Neuronal stem cell (in vitro differentiated cells): ENCODE measurements at regions not wholly inside any gene's neighbourhood (a gene's known extent, or its start where the extent isn't known, plus 50 kb on each side); places are given as distances from the start of the nearest gene placed in this dataset.

ENCODE experiments used
- DNase-seq: peaks from one replicate; pipeline ENCODE4 v3.0.0-alpha.2; 2013; ENCODE audit warnings: low spot score
- H2AFZ ChIP-seq: one replicate; pipeline ENCODE4 v1.6.1; 2013; ENCODE audit warnings: mild to moderate bottlenecking, low read length, inconsistent platforms
- H2AK5ac ChIP-seq: 2 replicates; pipeline ENCODE4 v1.6.1; 2013; ENCODE audit warnings: low read depth, mild to moderate bottlenecking, inconsistent platforms, low read length, moderate library complexity, mixed read lengths
- H2BK120ac ChIP-seq: 2 replicates; pipeline ENCODE4 v1.6.1; 2013; ENCODE audit warnings: low read depth, mild to moderate bottlenecking, inconsistent platforms, low read length, moderate library complexity, mixed read lengths
- H2BK12ac ChIP-seq: one replicate; pipeline ENCODE4 v1.6.1; 2013; ENCODE audit warnings: low read length, inconsistent platforms
- H2BK15ac ChIP-seq: 2 replicates; pipeline ENCODE4 v1.6.1; 2013; ENCODE audit warnings: mild to moderate bottlenecking, low read length, inconsistent platforms, mixed read lengths
- H2BK5ac ChIP-seq: one replicate; pipeline ENCODE4 v1.6.1; 2013; ENCODE audit warnings: inconsistent platforms, mild to moderate bottlenecking, low read length, moderate library complexity
- H3K14ac ChIP-seq: one replicate; pipeline ENCODE4 v1.6.1; 2013; ENCODE audit warnings: low read length, inconsistent platforms
- H3K18ac ChIP-seq: 2 replicates; pipeline ENCODE4 v1.6.1; 2013; ENCODE audit warnings: low read length, inconsistent platforms
- H3K23ac ChIP-seq: 2 replicates; pipeline ENCODE4 v1.6.1; 2013; ENCODE audit warnings: low read depth, mild to moderate bottlenecking, mixed read lengths, low read length, inconsistent platforms; ENCODE audit not compliant: poor library complexity
- H3K27ac ChIP-seq: replicated peaks from 3 replicates; pipeline ENCODE4 v1.5.1; 2013; ENCODE audit warnings: low read length, inconsistent platforms
- H3K27me3 ChIP-seq, 3 experiments: 2 replicates each; pipeline ENCODE4 v1.6.1; 2013; ENCODE audit warnings: low read length in 3 of 3, mild to moderate bottlenecking in 2 of 3, inconsistent platforms in 1 of 3, low read depth in 1 of 3, mixed read lengths in 1 of 3, moderate library complexity in 1 of 3; ENCODE audit not compliant: control insufficient read depth in 3 of 3, insufficient read depth in 3 of 3
- H3K36me3 ChIP-seq, 2 donors: replicated peaks in 1 of 2; 2 replicates each; pipeline ENCODE4 v1.6.1; 2013; ENCODE audit warnings: low read length in 2 of 2; ENCODE audit not compliant: control insufficient read depth in 2 of 2, insufficient read depth in 2 of 2
- H3K4ac ChIP-seq: 2 replicates; pipeline ENCODE4 v1.6.1; 2013; ENCODE audit warnings: inconsistent platforms, mild to moderate bottlenecking, low read length, moderate library complexity
- H3K4me1 ChIP-seq, 2 donors: 1 replicate in 1 of 2; 2 replicates in 1 of 2; pipeline ENCODE4 v1.6.1; 2013; ENCODE audit warnings: low read length in 2 of 2, low read depth in 1 of 2; ENCODE audit not compliant: control insufficient read depth in 2 of 2, insufficient read depth in 1 of 2
- H3K4me2 ChIP-seq: one replicate; pipeline ENCODE4 v1.6.1; 2013; ENCODE audit warnings: mild to moderate bottlenecking, low read length, inconsistent platforms; ENCODE audit not compliant: insufficient read depth, poor library complexity, severe bottlenecking
- H3K4me3 ChIP-seq, 2 donors: 2 replicates each; pipeline ENCODE4 v1.5.1; 2013; ENCODE audit warnings: low read length in 2 of 2, mild to moderate bottlenecking in 2 of 2, inconsistent platforms in 1 of 2, moderate library complexity in 1 of 2
- H3K79me1 ChIP-seq: one replicate; pipeline ENCODE4 v1.6.1; 2013; ENCODE audit warnings: low read depth, mild to moderate bottlenecking, inconsistent platforms, low read length, moderate library complexity
- H3K9ac ChIP-seq: one replicate; pipeline ENCODE4 v1.6.1; 2013; ENCODE audit warnings: mild to moderate bottlenecking, low read depth, low read length, inconsistent platforms; ENCODE audit not compliant: poor library complexity
- H3K9me3 ChIP-seq, 2 donors: replicated peaks in 1 of 2; 2 replicates each; pipeline versions ENCODE3 to v1.6.1; 2013; ENCODE audit warnings: low read length in 2 of 2, mild to moderate bottlenecking in 2 of 2, inconsistent platforms in 1 of 2, low read depth in 1 of 2, mixed read lengths in 1 of 2, moderate library complexity in 1 of 2; ENCODE audit not compliant: control insufficient read depth in 2 of 2, insufficient read depth in 1 of 2
- H4K8ac ChIP-seq: one replicate; pipeline ENCODE4 v1.6.1; 2013; ENCODE audit warnings: low read depth, mild to moderate bottlenecking, inconsistent platforms, low read length, moderate library complexity
- H4K91ac ChIP-seq: one replicate; pipeline ENCODE4 v1.6.1; 2013; ENCODE audit warnings: low read length, low read depth, mild to moderate bottlenecking, inconsistent platforms; ENCODE audit not compliant: poor library complexity
- WGBS, 2 donors: extraction: QIAGEN DNeasy Blood & Tissue Kit; methylation state at CpG; one replicate each; pipeline ENCODE4 v1.1.7; 2013; ENCODE audit warnings: missing lambda C conversion rate in 2 of 2, mixed read lengths in 1 of 2; ENCODE audit not compliant: insufficient read length in 2 of 2, insufficient replicate concordance in 1 of 2; ENCODE audit errors: extremely low coverage in 2 of 2; 5-methylcytosine and 5-hydroxymethylcytosine counted together

GRCh38 chr1:67980028-67980427 lies 70.4 kb downstream of the DIRAS3 start:
- WGBS, 2 donors: no CpG with 5 or more reads among the region's 1 CpG

GRCh38 chr1:67979532-67979931 lies 70.9 kb downstream of the DIRAS3 start:
- Histone ChIP-seq H2BK15ac (no peak overlapping the region), H3K9me3 (no peaks in the 10 kb centered on the region), H3K79me1 (no peaks in the 10 kb centered on the region), H3K36me3 (no peaks in the 10 kb centered on the region), H4K8ac (no peak overlapping the region), H3K27ac (no peak overlapping the region), H2BK5ac (no peak overlapping the region), H2AK5ac (no peak overlapping the region), H2AFZ (no peak overlapping the region), H3K9ac (no peak overlapping the region), H3K23ac (no peak overlapping the region), H3K4ac (no peak overlapping the region), H3K4me2 (no peak overlapping the region), H3K14ac (no peak overlapping the region), H3K4me3 (no peak overlapping the region), H3K4me1 (peaks cover 0 to 4% of the 10 kb centered on the region in 2 donors), H4K91ac (no peak overlapping the region), H2BK12ac (no peak overlapping the region), H3K18ac (no peak overlapping the region), H2BK120ac (no peak overlapping the region), H3K27me3 (no peaks in the 10 kb centered on the region)
- WGBS, 2 donors: no CpG with 5 or more reads among the region's 2 CpGs
- no peak for DNase-seq

More at GRCh38 chr1:67980028-67980427, 70.4 kb downstream of the DIRAS3 start:
- no peak overlapping the region for H3K4me3 ChIP-seq
- H3K79me1 ChIP-seq: no peaks in the 10 kb centered on the region
- H3K18ac ChIP-seq: no peak overlapping the region
- no peaks in the 10 kb centered on the region for H3K9me3 ChIP-seq
- no peak overlapping the region for H3K14ac ChIP-seq
- H2BK5ac ChIP-seq: no peak overlapping the region
- no peak for DNase-seq
- no peak overlapping the region for H3K27ac ChIP-seq
- no peak overlapping the region for H3K9ac ChIP-seq
- no peak overlapping the region for H2AFZ ChIP-seq
- H3K36me3 ChIP-seq: no peaks in the 10 kb centered on the region
- H3K4ac ChIP-seq: no peak overlapping the region
- no peak overlapping the region for H2BK120ac ChIP-seq
- no peaks in the 10 kb centered on the region for H3K27me3 ChIP-seq
- no peak overlapping the region for H3K23ac ChIP-seq
- H3K4me2 ChIP-seq: no peak overlapping the region
- H2BK12ac ChIP-seq: no peak overlapping the region
- no peak overlapping the region for H2AK5ac ChIP-seq
- no peak overlapping the region for H4K8ac ChIP-seq
- peaks cover 0 to 4% of the 10 kb centered on the region in 2 donors for H3K4me1 ChIP-seq
- no peak overlapping the region for H4K91ac ChIP-seq
- no peak overlapping the region for H2BK15ac ChIP-seq

- no peak overlapping the region for H3K4me3 ChIP-seq
- no peak overlapping the region for H2BK5ac ChIP-seq
- peaks cover 0 to 4% of the 10 kb centered on the region in 2 donors for H3K4me1 ChIP-seq
- WGBS, 2 donors: no CpG with 5 or more reads among the region's 5 CpGs
- H3K79me1 ChIP-seq: no peaks in the 10 kb centered on the region
- H3K9ac ChIP-seq: no peak overlapping the region
- no peak for DNase-seq
- H3K14ac ChIP-seq: no peak overlapping the region
- H3K9me3 ChIP-seq: no peaks in the 10 kb centered on the region
- no peaks in the 10 kb centered on the region for H3K27me3 ChIP-seq
- H3K18ac ChIP-seq: no peak overlapping the region
- H2AK5ac ChIP-seq: no peak overlapping the region
- H3K27ac ChIP-seq: no peak overlapping the region
- H3K4ac ChIP-seq: no peak overlapping the region
- no peak overlapping the region for H4K8ac ChIP-seq
- H3K4me2 ChIP-seq: no peak overlapping the region
- H2BK120ac ChIP-seq: no peak overlapping the region
- H3K23ac ChIP-seq: no peak overlapping the region
- H2AFZ ChIP-seq: no peak overlapping the region
- no peak overlapping the region for H2BK15ac ChIP-seq
- no peak overlapping the region for H4K91ac ChIP-seq
- no peaks in the 10 kb centered on the region for H3K36me3 ChIP-seq
- no peak overlapping the region for H2BK12ac ChIP-seq
Observed at GRCh38 chr1:67978890-67979516, 71.4 kb downstream of the DIRAS3 start.

- H3K4me2 ChIP-seq: no peak overlapping the region
- H3K4ac ChIP-seq: no peak overlapping the region
- no peak overlapping the region for H3K9ac ChIP-seq
- no peak overlapping the region for H3K23ac ChIP-seq
- H3K4me3 ChIP-seq: no peak overlapping the region
- H3K14ac ChIP-seq: no peak overlapping the region
- H4K8ac ChIP-seq: no peak overlapping the region
- H3K4me1 ChIP-seq: peaks cover 0 to 4% of the 10 kb centered on the region in 2 donors
- no peak overlapping the region for H2BK120ac ChIP-seq
- H3K27me3 ChIP-seq: no peaks in the 10 kb centered on the region
- no peak overlapping the region for H3K27ac ChIP-seq
- no CpG with 5 or more reads among the region's 3 CpGs for WGBS, 2 donors
- no peak overlapping the region for H4K91ac ChIP-seq
- no peak overlapping the region for H2BK12ac ChIP-seq
- no peaks in the 10 kb centered on the region for H3K79me1 ChIP-seq
- H3K36me3 ChIP-seq: no peaks in the 10 kb centered on the region
- no peak overlapping the region for H2BK5ac ChIP-seq
- DNase-seq: no peak
- H3K9me3 ChIP-seq: no peaks in the 10 kb centered on the region
- H3K18ac ChIP-seq: no peak overlapping the region
- H2AFZ ChIP-seq: no peak overlapping the region
- no peak overlapping the region for H2AK5ac ChIP-seq
- H2BK15ac ChIP-seq: no peak overlapping the region
Observed at GRCh38 chr1:67977756-67978155, 72.7 kb downstream of the DIRAS3 start.
